ENCODE measurements at regions not wholly inside any gene's neighbourhood (a gene's known extent, or its start where the extent isn't known, plus 50 kb on each side); places are given as distances from the start of the nearest gene placed in this dataset.

DNA sequence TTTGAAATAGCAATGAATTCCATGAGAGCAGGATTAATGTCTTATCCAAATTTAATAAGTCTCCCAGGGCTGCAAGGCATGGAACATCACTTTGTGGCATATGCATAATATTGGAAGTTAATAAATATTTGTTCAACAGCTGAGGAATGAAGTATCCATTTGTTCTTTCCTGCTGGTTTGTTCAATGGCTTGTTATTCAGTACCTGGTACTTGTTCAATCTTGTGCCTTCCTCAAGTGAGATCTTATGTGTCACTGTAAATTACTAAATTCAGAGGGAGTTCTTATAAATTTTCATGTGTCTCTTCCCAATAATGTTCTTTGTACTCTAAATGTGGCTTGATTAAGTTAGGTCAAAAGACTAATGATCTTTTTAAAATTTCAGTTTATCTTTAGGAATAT is 1105.5 kb upstream of the SPRY2 start:
- H3K27me3 ChIP-seq = no peaks in the 10 kb centered on the region
- no peak overlapping the region for H3K27ac ChIP-seq
- peaks cover 0 to 3% of the 10 kb centered on the region in 2 donors for H3K4me1 ChIP-seq
- intact Hi-C loops (cut with DNase I; ENCODE audit: low total_unique reads) = no loop called here
- H3K36me3 ChIP-seq = no peaks in the 10 kb centered on the region
- TF ChIP-seq CTCF (IDR thresholded peaks at IDR 0.05) = no peak
- TF ChIP-seq POLR2A (IDR thresholded peaks at IDR 0.05) = no peak
- no peak for DNase-seq
- no peaks in the 10 kb centered on the region for H3K9me3 ChIP-seq
- no peak overlapping the region for H3K4me3 ChIP-seq

DNA sequence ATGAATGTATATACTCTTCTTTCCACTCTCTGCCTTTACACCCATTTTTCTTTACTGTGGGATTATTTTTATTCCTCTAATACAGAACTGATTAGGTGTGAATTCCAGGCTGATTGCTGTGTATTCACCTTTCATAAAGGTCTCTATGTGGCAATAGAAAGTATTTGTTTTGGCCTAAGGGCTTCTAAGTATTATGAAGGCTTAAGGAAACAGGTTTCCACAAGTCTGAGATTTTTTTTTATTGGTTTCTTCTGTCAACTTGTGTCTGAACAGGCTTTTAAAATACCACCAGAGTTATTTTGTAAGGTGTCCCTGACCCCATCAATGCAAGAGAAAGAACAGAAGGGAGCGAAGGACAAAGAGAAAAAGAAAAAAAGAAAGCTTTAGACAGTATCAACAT is 1102.0 kb upstream of the SPRY2 start:
- DNase-seq = no peak
- no peaks in the 10 kb centered on the region for H3K36me3 ChIP-seq
- no peaks in the 10 kb centered on the region for H3K27me3 ChIP-seq
- no peaks in the 10 kb centered on the region for H3K9me3 ChIP-seq
- H3K4me1 ChIP-seq = no peaks in the 10 kb centered on the region
- H3K4me3 ChIP-seq = no peak overlapping the region
- intact Hi-C loops (cut with DNase I; ENCODE audit: low total_unique reads) = no loop called here
- TF ChIP-seq CTCF (IDR thresholded peaks at IDR 0.05) = no peak
- TF ChIP-seq POLR2A (IDR thresholded peaks at IDR 0.05) = no peak
- H3K27ac ChIP-seq = no peak overlapping the region

GRCh38 chr13:81425286-81425685 is 1084.4 kb upstream of the SPRY2 start:
- Histone ChIP-seq H3K27ac (no peak overlapping the region), H3K27me3 (no peaks in the 10 kb centered on the region), H3K36me3 (no peaks in the 10 kb centered on the region), H3K4me3 (no peak overlapping the region), H3K9me3 (no peaks in the 10 kb centered on the region), H3K4me1 (no peaks in the 10 kb centered on the region)
- intact Hi-C loops (cut with DNase I; ENCODE audit: low total_unique reads) = no loop called here
- DNase-seq = no peak
- no peak for TF ChIP-seq CTCF (IDR thresholded peaks at IDR 0.05)
- no peak for TF ChIP-seq POLR2A (IDR thresholded peaks at IDR 0.05)

DNA sequence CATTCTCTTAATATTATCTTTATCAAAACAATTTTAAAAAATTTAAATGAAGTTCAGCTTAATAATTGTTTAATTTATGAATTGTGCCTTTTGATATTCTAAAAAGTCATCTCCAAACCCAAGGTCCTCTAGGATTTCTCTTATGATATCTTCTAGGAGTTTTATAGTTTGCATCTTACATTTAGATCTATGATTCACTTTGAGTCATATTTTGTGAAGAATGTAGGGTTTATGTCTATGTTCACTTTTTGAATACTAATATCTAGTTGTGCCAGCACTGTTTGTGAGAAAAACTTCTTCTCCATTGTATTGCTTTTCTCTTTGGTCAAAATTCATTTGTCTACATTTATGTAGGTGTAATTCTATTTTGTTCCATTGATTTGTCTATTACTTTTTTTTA is 1068.4 kb upstream of the SPRY2 start:
- H3K4me1 ChIP-seq = no peaks in the 10 kb centered on the region
- H3K9me3 ChIP-seq = no peaks in the 10 kb centered on the region
- H3K36me3 ChIP-seq = no peaks in the 10 kb centered on the region
- DNase-seq = no peak
- intact Hi-C loops (cut with DNase I; ENCODE audit: low total_unique reads) = no loop called here
- H3K4me3 ChIP-seq = no peak overlapping the region
- TF ChIP-seq CTCF (IDR thresholded peaks at IDR 0.05) = no peak
- TF ChIP-seq POLR2A (IDR thresholded peaks at IDR 0.05) = no peak
- no peaks in the 10 kb centered on the region for H3K27me3 ChIP-seq
- H3K27ac ChIP-seq = no peak overlapping the region

DNA sequence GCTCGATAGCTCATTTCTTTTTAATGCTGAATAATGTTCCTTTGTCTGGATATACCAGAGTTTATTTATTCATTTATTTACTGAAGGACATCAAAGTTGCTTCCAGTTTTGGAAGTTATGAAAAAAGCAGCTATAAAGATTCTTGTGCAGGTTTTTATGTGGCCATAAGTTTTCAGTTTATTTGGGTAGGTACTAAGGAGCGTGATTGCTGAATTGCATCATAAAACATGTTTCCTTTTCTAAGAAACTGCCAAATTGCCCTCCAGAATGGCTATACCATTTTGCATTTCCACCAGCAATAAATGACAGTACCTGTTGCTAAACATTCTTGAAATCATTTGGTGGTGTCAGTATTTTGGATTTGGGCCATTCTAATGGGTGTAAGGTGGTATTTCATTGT is 1067.7 kb upstream of the SPRY2 start:
- Histone ChIP-seq H3K9me3 (no peaks in the 10 kb centered on the region), H3K4me1 (no peaks in the 10 kb centered on the region), H3K36me3 (no peaks in the 10 kb centered on the region), H3K27me3 (no peaks in the 10 kb centered on the region), H3K27ac (no peak overlapping the region), H3K4me3 (no peak overlapping the region)
- TF ChIP-seq POLR2A (IDR thresholded peaks at IDR 0.05) = no peak
- no peak for TF ChIP-seq CTCF (IDR thresholded peaks at IDR 0.05)
- DNase-seq = no peak
- intact Hi-C loops (cut with DNase I; ENCODE audit: low total_unique reads) = no loop called here
